NB4 (cell line): ENCODE measurements at regions not wholly inside any gene's neighbourhood (a gene's known extent, or its start where the extent isn't known, plus 50 kb on each side); places are given as distances from the start of the nearest gene placed in this dataset.

Experiments
- TF ChIP-seq, protein P1 (sequence below): IDR thresholded peaks from one replicate; pipeline ENCODE4 v1.5.1; 2012; ENCODE audit warnings: low read depth, low read length
- TF ChIP-seq, protein P2 (sequence below): IDR thresholded peaks from 2 replicates; pipeline ENCODE4 v1.6.1; 2011; ENCODE audit warnings: low read depth, low read length

DNA sequence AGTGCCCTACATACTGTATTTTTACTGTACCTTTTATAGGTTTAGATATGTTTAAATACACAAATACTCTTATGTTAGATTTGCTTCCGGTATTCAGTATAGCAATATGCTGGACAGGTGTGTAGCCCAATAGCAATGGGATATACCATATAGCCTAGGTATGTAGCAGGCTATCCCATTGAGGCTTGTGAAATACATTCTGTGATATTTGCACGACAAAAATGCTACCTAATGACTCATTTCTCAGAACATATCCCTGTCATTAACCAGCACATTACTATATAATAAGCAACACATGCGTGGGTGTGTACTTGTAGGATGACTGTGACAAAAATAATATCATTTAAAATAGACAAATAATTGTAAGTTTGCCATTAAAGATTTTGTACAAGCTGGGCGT is 208.8 kb downstream of the MRPS30 start:
- TF ChIP-seq, protein P1, sequence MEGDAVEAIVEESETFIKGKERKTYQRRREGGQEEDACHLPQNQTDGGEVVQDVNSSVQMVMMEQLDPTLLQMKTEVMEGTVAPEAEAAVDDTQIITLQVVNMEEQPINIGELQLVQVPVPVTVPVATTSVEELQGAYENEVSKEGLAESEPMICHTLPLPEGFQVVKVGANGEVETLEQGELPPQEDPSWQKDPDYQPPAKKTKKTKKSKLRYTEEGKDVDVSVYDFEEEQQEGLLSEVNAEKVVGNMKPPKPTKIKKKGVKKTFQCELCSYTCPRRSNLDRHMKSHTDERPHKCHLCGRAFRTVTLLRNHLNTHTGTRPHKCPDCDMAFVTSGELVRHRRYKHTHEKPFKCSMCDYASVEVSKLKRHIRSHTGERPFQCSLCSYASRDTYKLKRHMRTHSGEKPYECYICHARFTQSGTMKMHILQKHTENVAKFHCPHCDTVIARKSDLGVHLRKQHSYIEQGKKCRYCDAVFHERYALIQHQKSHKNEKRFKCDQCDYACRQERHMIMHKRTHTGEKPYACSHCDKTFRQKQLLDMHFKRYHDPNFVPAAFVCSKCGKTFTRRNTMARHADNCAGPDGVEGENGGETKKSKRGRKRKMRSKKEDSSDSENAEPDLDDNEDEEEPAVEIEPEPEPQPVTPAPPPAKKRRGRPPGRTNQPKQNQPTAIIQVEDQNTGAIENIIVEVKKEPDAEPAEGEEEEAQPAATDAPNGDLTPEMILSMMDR: no peak
- TF ChIP-seq, protein P2, sequence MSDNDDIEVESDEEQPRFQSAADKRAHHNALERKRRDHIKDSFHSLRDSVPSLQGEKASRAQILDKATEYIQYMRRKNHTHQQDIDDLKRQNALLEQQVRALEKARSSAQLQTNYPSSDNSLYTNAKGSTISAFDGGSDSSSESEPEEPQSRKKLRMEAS: no peak
